ENCODE measurements at regions not wholly inside any gene's neighbourhood (a gene's known extent, or its start where the extent isn't known, plus 50 kb on each side); places are given as distances from the start of the nearest gene placed in this dataset.

DNA sequence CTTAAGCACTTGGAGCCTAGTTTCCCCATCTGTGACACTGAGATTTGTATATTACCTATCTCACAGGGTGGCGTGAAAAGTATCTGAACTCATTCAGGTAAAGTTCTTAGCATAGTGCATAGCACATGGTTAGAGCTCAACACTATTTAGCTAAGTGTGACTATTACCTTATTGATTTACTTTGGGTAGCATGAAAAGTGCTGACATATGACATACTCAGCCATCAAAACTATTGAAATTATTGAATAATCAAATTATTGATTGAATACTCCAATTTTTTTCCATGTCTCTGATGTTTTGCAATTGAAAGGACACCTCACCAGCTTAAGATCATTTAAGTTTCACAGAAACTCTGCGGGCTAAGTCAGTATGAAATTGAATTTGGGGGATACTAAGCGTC is 715.0 kb downstream of the EFNB2 start:
- DNase-seq (ENCODE audit: low spot score) (no peak), ATAC-seq (no peak)
- Mint-ChIP-seq H3K27ac (no peak overlapping the region), H3K27me3 (ENCODE audit: insufficient read depth, low read depth, poor library complexity) (peaks cover 13% of the 10 kb centered on the region), H3K36me3 (ENCODE audit: low read depth) (no peaks in the 10 kb centered on the region), H3K4me1 (peaks cover 18% of the 10 kb centered on the region), H3K4me3 (no peak overlapping the region), H3K9me3 (no peaks in the 10 kb centered on the region)
- Histone ChIP-seq H3K4me2 (no peak overlapping the region), H4K20me1 (replicated peaks; ENCODE audit: insufficient read depth) (no peaks in the 10 kb centered on the region), H3K79me2 (replicated peaks; ENCODE audit: insufficient read depth) (no peaks in the 10 kb centered on the region), H3K27me3 (ENCODE audit: insufficient read depth) (peaks cover 25% of the 10 kb centered on the region), H2AFZ (no peak overlapping the region), H3K4me1 (ENCODE audit: insufficient read depth) (peaks cover 10% of the 10 kb centered on the region), H3K27ac (ENCODE audit: low read depth) (no peak overlapping the region), H3K9me2 (ENCODE audit: insufficient read depth) (no peaks in the 10 kb centered on the region; the same call in 1 of the 2 replicates), H3K4me3 (no peak overlapping the region), H3F3A (replicated peaks; ENCODE audit: low read depth) (no peaks in the 10 kb centered on the region), H3K36me3 (ENCODE audit: insufficient read depth) (no peaks in the 10 kb centered on the region)
- TF ChIP-seq POLR2AphosphoS5 (IDR thresholded peaks at IDR 0.05; ENCODE audit: low read depth): no peak
- TF ChIP-seq EZH2phosphoT487 (IDR thresholded peaks at IDR 0.05; ENCODE audit: unreplicated experiment): no peak
- no peak for TF ChIP-seq ZNF331 (CRISPR knock-in tag; IDR thresholded peaks at IDR 0.05; ENCODE audit: low read depth)
- no peak for TF ChIP-seq EZH2 (IDR thresholded peaks at IDR 0.05; ENCODE audit: low read depth, unreplicated experiment)
- no peak for TF ChIP-seq ZNF462 (CRISPR knock-in tag; IDR thresholded peaks at IDR 0.05)
- no peak for TF ChIP-seq NANOG (IDR thresholded peaks at IDR 0.05; ENCODE audit: borderline replicate concordance)
- TF ChIP-seq, protein P1, sequence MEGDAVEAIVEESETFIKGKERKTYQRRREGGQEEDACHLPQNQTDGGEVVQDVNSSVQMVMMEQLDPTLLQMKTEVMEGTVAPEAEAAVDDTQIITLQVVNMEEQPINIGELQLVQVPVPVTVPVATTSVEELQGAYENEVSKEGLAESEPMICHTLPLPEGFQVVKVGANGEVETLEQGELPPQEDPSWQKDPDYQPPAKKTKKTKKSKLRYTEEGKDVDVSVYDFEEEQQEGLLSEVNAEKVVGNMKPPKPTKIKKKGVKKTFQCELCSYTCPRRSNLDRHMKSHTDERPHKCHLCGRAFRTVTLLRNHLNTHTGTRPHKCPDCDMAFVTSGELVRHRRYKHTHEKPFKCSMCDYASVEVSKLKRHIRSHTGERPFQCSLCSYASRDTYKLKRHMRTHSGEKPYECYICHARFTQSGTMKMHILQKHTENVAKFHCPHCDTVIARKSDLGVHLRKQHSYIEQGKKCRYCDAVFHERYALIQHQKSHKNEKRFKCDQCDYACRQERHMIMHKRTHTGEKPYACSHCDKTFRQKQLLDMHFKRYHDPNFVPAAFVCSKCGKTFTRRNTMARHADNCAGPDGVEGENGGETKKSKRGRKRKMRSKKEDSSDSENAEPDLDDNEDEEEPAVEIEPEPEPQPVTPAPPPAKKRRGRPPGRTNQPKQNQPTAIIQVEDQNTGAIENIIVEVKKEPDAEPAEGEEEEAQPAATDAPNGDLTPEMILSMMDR (conservative IDR thresholded peaks at IDR 0.05; ENCODE audit: low read depth in 2 of 2): no peak
- TF ChIP-seq REST (IDR thresholded peaks at IDR 0.05; ENCODE audit: unreplicated experiment): no peak
- no peak for TF ChIP-seq CREB1 (CRISPR knock-in tag; IDR thresholded peaks at IDR 0.05; ENCODE audit: low read depth)
- no peak for TF ChIP-seq STAT1 (IDR thresholded peaks at IDR 0.05; ENCODE audit: unreplicated experiment)
- no peak for TF ChIP-seq ZNF114 (CRISPR knock-in tag; IDR thresholded peaks at IDR 0.05)
- no peak for TF ChIP-seq ETS1 (IDR thresholded peaks at IDR 0.05)
- no peak for TF ChIP-seq JUNB (IDR thresholded peaks at IDR 0.05; ENCODE audit: unreplicated experiment)

Data from GM23338 (cell line).